ACC112 (cell line): ENCODE measurements at regions not wholly inside any gene's neighbourhood (a gene's known extent, or its start where the extent isn't known, plus 50 kb on each side); places are given as distances from the start of the nearest gene placed in this dataset.
A peak's percentile ranks its signal among the peaks of the same experiment; 100 is the strongest.
"Not testable (repeated sequence)": the region's sequence is repeated elsewhere in the genome, so short reads cannot be mapped to it uniquely, and the experiment has no call there.

Source experiments
- H2AFZ ChIP-seq: fragments of 200-600 bp; sonication (generic); one replicate; pipeline ENCODE4 v1.6.0; 2017; ENCODE audit warnings: antibody characterized with exemption, low read length; ENCODE audit not compliant: unreplicated experiment
- H3K27ac ChIP-seq: fragments of 200-600 bp; sonication (generic); 2 replicates; pipeline ENCODE4 v1.5.1; 2014; ENCODE audit warnings: low read depth, mild to moderate bottlenecking, antibody characterized with exemption, low read length, moderate library complexity
- H3K27me3 ChIP-seq: fragments of 200-600 bp; sonication (generic); 2 replicates; pipeline ENCODE4 v1.6.1; 2014; ENCODE audit warnings: mild to moderate bottlenecking, antibody characterized with exemption, low read length, moderate library complexity, mixed read lengths; ENCODE audit not compliant: insufficient read depth
- H3K36me3 ChIP-seq: fragments of 200-600 bp; sonication (generic); 2 replicates; pipeline ENCODE4 v1.6.1; 2016; ENCODE audit warnings: mild to moderate bottlenecking, antibody characterized with exemption, low read length, moderate library complexity, mixed read lengths; ENCODE audit not compliant: insufficient read depth
- H3K4me1 ChIP-seq: fragments of 200-600 bp; sonication (generic); one replicate; pipeline ENCODE4 v1.6.1; 2016; ENCODE audit warnings: low read length, mixed read lengths; ENCODE audit not compliant: insufficient read depth, unreplicated experiment, control insufficient read depth
- H3K4me3 ChIP-seq: fragments of 200-600 bp; sonication (generic); 2 replicates; pipeline ENCODE4 v1.5.1; 2014; ENCODE audit warnings: mild to moderate bottlenecking, low read depth, low read length
- H3K79me2 ChIP-seq: fragments of 200-600 bp; sonication (generic); one replicate; pipeline ENCODE4 v1.6.0; 2016; ENCODE audit warnings: low read length; ENCODE audit not compliant: control insufficient read depth, unreplicated experiment, insufficient read depth

DNA sequence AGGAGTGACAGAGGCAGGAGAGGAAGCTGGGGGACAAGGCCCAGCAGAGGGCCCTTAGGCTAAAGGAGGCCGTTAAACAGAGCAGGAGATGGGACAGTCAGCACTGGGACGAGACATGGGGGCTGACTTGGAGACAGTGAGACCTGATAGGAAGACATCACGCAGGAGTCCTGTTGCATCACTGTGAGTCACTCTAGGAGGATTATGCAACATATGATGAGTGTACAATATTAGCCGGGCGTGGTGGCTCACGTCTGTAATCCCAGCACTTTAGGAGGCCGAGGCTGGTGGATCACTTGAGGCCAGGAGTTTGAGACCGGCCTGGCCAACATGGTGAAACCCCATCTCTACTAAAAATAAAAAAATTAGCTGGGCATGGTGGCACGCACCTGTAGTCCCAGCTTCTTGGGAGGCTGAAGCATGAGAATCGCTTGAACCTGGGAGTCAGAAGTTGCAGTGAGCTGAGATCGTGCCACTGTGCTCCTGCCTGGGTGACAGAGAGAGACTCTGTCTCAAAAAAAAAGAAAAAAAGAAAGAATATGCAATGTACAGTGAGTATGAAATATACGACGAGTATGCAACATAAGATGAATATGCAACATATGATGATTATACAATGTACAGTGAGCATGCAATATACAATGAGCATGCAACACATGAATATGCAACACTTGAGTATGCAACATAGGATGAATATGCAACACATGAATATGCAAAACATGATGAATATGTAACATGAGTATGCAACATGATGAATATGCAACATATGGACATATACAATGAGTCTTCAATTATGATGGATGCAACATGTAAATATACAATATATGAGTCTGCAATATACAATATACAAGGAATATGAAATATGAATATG lies 83.3 kb upstream of the ID2 start:
- Histone ChIP-seq H3K4me1 (peaks cover 6% of the 10 kb centered on the region), H3K27ac (peak overlapping the region; percentile 67), H3K27me3 (no peaks in the 10 kb centered on the region), H3K36me3 (no peaks in the 10 kb centered on the region), H2AFZ (peak overlapping the region; percentile 80), H3K79me2 (no peaks in the 10 kb centered on the region), H3K4me3 (no peak overlapping the region)

DNA sequence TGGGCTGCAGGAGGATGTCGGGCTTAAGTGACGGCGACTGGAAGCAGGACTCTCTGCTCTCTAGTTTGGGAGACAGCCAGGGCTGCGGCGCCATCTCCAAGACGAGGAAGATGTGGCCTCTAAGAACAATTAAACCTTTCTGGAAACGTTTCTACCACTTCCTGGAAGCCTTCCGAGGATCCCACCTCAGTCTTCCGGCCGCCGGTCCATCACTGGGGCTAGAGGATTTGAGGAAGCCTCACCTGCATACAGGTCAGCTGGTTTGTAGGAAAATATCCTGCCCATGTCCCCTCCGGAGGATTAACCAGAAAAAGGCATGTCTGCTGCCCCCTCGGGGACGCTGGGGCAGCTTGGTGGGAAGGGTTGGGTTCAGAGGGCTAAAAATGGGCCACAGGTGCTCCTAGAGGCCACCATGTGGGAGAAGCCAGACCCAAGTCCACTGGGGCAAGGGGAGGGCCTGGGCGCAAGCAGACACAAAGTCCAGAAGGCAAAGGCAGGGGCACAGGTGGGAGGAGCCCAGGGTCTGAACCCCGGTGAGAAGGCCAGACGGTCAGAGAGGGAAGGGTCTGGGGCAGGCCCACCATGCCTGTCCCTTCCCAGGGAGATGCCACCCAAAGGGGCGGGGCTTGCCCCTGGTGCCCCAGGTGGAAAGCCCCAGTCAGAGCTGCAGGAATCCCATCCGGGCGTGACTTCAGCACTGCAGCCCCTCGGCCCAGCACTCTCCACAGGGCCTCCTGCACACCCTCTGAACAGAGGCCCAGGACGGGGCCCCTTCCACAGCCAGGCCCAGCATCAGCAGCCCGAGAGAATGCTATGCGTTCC lies 82.2 kb upstream of the ID2 start:
- no peaks in the 10 kb centered on the region for H3K27me3 ChIP-seq
- no peak overlapping the region for H3K27ac ChIP-seq
- no peaks in the 10 kb centered on the region for H3K79me2 ChIP-seq
- H2AFZ ChIP-seq, result no peak overlapping the region
- no peak overlapping the region for H3K4me3 ChIP-seq
- no peaks in the 10 kb centered on the region for H3K36me3 ChIP-seq
- peaks cover 6% of the 10 kb centered on the region for H3K4me1 ChIP-seq

DNA sequence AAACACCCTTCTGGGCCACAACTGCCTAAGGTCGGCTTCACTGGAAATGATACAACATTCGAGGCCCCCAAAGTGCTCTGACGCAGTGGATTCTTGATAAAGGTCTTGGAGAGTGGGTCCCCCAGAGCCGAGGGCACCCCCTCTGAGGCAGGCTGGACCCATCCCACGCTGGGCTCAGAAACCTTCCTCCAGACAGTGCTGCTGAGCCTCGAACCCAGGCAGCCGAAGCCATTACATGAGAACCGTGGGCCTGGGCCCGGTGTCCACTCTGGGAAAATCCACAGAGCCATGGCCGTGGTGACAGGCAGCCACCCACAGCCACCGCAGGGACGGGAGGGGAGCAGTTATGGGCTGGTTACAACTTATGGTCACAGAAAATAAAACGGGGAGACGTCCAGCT lies 81.4 kb upstream of the ID2 start:
- Histone ChIP-seq H2AFZ (no peak overlapping the region), H3K4me1 (peaks cover 11% of the 10 kb centered on the region), H3K4me3 (no peak overlapping the region), H3K27ac (no peak overlapping the region), H3K79me2 (no peaks in the 10 kb centered on the region), H3K36me3 (no peaks in the 10 kb centered on the region), H3K27me3 (no peaks in the 10 kb centered on the region)

DNA sequence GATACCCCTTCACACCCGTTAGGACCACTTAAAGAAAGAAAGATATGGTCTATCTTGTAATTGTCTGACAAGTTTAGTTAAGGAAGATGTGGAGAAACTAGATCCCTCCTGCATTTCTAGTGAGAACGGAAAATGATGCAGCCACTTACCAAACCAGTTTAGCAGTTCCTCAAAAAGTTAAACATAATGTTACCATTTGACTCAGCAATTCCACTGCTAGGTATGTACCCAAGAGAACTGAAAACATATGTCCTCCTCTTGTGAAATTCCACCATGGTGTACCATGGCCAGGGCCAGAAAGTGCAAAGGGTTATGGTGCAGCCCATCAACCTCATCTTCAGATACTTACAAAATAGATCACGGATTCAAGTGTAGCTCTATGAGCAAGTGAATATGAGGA lies 79.0 kb upstream of the ID2 start:
- no peaks in the 10 kb centered on the region for H3K36me3 ChIP-seq
- no peaks in the 10 kb centered on the region for H3K79me2 ChIP-seq
- no peak overlapping the region for H3K4me3 ChIP-seq
- peaks cover 26% of the 10 kb centered on the region for H3K4me1 ChIP-seq
- H3K27me3 ChIP-seq, result no peaks in the 10 kb centered on the region
- no peak overlapping the region for H2AFZ ChIP-seq
- H3K27ac ChIP-seq, result no peak overlapping the region

DNA sequence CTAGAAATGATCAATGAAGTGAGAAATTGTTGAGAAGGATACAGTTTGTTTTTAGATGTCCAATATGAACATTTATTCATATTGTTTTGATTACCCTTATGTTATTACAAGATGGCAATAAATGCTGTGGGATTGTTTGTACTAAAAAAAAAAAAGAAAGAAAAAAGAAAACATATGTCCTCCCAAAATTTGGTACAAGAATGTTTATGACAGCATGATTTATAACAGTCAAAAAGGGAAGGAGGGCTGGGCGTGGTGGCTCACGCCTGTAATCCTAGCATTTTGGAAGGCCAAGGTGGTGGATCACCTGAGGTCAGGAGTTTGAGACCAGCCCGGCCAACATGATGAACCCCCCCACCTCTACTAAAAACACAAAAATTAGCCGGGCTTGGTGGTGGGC lies 78.5 kb upstream of the ID2 start:
- H3K27ac ChIP-seq, H3K79me2 ChIP-seq, H2AFZ ChIP-seq, H3K4me3 ChIP-seq, H3K36me3 ChIP-seq, H3K27me3 ChIP-seq: not testable (repeated sequence)
- peaks cover 25% of the 10 kb centered on the region for H3K4me1 ChIP-seq

DNA sequence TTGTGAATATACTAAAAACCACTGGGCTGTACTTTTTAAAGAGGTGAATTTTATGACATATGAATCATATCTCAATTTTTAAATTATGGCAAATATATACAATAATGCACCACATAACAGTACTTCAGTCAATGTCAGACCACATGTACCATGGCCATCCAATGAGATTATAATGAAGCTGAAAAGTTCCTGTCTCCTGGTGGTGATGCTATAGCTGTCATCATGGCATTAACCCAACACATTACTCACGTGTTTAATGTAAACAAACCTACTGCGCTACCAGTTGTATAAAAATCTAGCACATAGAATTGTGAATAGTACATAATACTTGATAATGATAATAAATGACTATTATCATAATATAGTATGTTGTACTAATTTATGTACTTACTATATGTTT lies 77.6 kb upstream of the ID2 start:
- Histone ChIP-seq H3K79me2 (no peaks in the 10 kb centered on the region), H3K36me3 (no peaks in the 10 kb centered on the region), H3K4me3 (no peak overlapping the region), H3K4me1 (peaks cover 25% of the 10 kb centered on the region), H2AFZ (no peak overlapping the region), H3K27me3 (no peaks in the 10 kb centered on the region), H3K27ac (no peak overlapping the region)

DNA sequence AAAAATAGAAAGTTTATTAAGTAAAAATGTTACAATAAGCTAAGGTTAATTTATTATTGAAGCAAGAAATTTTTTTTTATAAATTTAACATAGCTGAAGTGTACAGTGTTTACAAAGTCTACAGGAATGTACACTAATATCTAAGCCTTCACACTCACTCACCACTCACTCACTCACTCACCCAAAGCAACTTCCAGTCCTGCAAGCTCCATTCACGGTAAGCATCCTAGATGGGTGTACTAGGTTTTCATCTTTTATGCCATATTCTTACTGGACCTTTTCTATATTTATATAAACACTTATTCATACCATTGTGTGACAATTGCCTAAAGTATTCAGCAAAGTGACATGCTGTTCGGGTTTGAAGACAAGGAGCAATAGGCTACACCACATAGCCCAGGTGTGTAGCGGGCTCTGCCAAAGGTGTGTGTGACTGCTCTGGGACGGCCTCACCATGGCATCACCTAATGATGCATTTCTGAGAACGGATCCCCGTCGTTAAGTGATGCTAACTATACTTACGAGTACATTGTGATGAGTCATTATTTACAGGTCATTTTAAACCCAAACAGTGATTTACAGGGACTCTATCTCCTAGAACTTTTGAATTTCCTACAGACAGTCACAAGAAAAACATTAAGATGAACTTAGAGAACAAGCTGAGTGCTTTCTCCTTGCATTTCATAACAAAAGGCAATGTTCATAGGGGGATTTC lies 76.3 kb upstream of the ID2 start:
- Histone ChIP-seq H3K27me3 (no peaks in the 10 kb centered on the region), H3K4me3 (no peak overlapping the region), H2AFZ (no peak overlapping the region), H3K27ac (peak overlapping the region; percentile 70), H3K36me3 (no peaks in the 10 kb centered on the region), H3K4me1 (peaks cover 25% of the 10 kb centered on the region), H3K79me2 (no peaks in the 10 kb centered on the region)

DNA sequence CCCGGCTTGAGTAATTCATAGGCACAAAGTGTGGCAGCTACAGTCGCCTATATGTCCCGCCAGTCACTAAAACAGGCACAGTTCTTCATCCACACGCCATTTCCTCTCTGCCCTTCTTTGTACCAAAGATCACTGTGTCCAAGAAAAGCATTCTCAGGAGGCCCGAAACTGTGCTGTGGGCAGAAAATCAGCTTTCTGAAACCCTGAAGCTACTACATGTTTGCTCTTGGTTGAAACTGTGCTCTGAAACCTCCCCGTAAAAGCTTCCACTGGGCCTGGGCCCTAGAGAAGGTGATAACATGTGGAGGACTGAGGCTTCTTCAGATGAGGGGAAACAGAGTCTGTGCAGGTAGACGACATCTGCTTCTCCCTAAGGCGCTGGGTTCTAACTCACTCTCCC lies 75.6 kb upstream of the ID2 start:
- Histone ChIP-seq H3K4me3 (no peak overlapping the region), H2AFZ (no peak overlapping the region), H3K79me2 (no peaks in the 10 kb centered on the region), H3K27me3 (no peaks in the 10 kb centered on the region), H3K36me3 (no peaks in the 10 kb centered on the region), H3K27ac (peak overlapping the region; percentile 70), H3K4me1 (peaks cover 25% of the 10 kb centered on the region)

DNA sequence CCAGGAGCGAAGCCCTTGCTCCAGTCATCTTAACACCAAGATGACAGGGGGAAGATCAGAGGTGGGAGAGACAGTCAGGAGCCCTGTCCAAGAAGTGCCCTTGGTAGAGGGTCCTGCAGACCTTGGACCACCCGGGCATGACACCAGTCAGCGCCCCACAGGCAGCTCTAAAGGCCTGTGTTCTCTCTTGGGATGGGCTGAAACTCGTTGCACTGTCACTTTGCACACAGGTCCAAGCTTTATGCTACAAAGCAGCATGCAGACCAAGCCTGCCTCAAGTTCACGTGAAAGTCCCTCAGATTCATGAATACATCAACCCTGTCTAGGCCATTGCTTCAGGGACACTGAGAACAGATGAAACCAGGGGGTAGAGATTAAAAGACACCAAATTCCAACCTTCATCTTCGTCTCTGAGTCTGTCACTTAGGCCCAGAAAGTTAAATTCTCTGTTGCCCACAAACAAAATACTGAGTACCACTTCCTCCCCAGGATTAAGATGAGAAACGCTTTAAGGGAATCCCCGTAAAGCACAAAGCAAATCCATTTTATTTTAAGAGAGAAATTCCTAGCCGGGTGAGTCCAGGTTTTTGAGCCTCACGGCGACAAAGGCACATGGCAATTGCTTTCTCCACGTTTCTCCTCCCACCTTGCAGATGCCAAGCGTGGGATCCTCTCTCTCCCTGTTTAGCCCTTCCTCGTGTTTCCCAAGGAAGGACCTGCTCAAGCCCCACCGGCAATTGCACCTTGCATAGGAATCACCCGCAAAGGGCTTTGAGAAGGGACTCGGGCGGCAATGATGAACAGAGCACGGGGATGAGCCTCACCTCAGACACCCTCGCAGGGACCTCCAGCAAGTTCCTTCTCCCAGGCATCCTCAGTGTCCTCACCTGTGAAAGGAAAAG lies 75.0 kb upstream of the ID2 start:
- Histone ChIP-seq H3K27me3 (no peaks in the 10 kb centered on the region), H3K27ac (no peak overlapping the region), H3K4me1 (peaks cover 25% of the 10 kb centered on the region), H2AFZ (no peak overlapping the region), H3K79me2 (no peaks in the 10 kb centered on the region), H3K4me3 (no peak overlapping the region), H3K36me3 (no peaks in the 10 kb centered on the region)

DNA sequence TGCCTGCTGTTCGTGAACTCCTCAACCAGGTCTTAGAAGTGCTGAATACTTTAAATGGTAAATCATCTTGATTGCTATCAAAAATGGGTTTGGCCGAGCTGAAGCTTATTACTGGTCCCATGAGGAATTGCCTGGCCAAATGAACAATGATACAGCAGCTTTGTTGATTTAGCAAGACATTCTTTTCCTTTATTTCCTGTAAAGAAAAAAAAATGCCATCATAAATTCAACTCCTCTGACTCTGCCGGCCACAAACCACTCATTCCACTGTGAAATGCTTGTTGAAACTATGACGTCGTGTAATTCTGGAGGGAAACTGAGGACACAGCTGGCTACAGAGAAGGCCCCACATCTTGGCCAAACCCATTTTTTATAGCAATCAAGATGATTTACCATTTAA lies 74.2 kb upstream of the ID2 start:
- Histone ChIP-seq H3K4me3 (no peak overlapping the region), H2AFZ (no peak overlapping the region), H3K79me2 (no peaks in the 10 kb centered on the region), H3K36me3 (no peaks in the 10 kb centered on the region), H3K27ac (peak overlapping the region; percentile 24; the same call in 1 of the 2 replicates), H3K4me1 (peaks cover 25% of the 10 kb centered on the region), H3K27me3 (no peaks in the 10 kb centered on the region)
